ENCODE measurements at regions not wholly inside any gene's neighbourhood (a gene's known extent, or its start where the extent isn't known, plus 50 kb on each side); places are given as distances from the start of the nearest gene placed in this dataset.

DNA sequence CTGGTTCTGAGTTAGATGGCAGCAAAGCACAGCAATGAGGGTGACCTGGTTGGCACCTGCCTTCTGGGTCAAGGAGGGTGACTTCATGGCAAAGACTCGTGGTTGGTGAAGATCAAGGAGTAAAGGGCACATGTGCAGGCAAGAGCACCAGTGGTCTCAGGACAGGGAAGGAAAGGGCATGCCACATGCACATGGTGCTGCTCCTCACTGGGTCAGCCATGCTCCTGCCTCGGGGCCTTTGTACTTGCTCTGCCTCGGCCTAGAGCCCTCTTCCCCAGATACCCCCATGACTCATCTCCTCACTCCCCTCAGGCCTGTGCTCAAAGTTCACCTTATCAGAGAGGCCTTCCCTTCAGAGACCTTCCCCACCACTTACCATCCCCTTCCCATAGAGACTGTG lies 106.7 kb upstream of the KDM7A start:
- ChIA-PET CTCF (no interaction called here), POLR2A (ENCODE audit: unreplicated experiment) (no interaction called here)
- Histone ChIP-seq H3K9me3 (ENCODE audit: low read length) (no peaks in the 10 kb centered on the region), H3K27ac (ENCODE audit: low read length) (no peak overlapping the region), H3K4me2 (ENCODE audit: low read length) (no peak overlapping the region), H3K9me2 (replicated peaks; ENCODE audit: low read length) (no peaks in the 10 kb centered on the region), H3K36me3 (ENCODE audit: low read depth, low read length) (no peaks in the 10 kb centered on the region), H3K79me2 (ENCODE audit: low read length) (no peaks in the 10 kb centered on the region), H4K20me1 (ENCODE audit: low read length) (no peaks in the 10 kb centered on the region), H3K4me3 (ENCODE audit: low read length) (no peak overlapping the region), H3K9ac (ENCODE audit: low read length) (no peak overlapping the region), H3K4me1 (ENCODE audit: insufficient read depth, low read length) (no peaks in the 10 kb centered on the region), H2AFZ (ENCODE audit: low read length) (no peak overlapping the region), H3K27me3 (ENCODE audit: low read length) (no peaks in the 10 kb centered on the region), H3F3A (ENCODE audit: low read length, unreplicated experiment) (no peaks in the 10 kb centered on the region)
- no peak for TF ChIP-seq EZH2phosphoT487 (IDR thresholded peaks at IDR 0.05; ENCODE audit: borderline replicate concordance, low read length)
- TF ChIP-seq EZH2 (IDR thresholded peaks at IDR 0.05; ENCODE audit: low read length, unreplicated experiment) = no peak
- TF ChIP-seq, protein P1, sequence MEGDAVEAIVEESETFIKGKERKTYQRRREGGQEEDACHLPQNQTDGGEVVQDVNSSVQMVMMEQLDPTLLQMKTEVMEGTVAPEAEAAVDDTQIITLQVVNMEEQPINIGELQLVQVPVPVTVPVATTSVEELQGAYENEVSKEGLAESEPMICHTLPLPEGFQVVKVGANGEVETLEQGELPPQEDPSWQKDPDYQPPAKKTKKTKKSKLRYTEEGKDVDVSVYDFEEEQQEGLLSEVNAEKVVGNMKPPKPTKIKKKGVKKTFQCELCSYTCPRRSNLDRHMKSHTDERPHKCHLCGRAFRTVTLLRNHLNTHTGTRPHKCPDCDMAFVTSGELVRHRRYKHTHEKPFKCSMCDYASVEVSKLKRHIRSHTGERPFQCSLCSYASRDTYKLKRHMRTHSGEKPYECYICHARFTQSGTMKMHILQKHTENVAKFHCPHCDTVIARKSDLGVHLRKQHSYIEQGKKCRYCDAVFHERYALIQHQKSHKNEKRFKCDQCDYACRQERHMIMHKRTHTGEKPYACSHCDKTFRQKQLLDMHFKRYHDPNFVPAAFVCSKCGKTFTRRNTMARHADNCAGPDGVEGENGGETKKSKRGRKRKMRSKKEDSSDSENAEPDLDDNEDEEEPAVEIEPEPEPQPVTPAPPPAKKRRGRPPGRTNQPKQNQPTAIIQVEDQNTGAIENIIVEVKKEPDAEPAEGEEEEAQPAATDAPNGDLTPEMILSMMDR (conservative IDR thresholded peaks at IDR 0.05; ENCODE audit: low read depth, low read length) = no peak
- no peak for ATAC-seq
- DNase-seq = no peak
- BruUV-seq (replicated peaks) = no TSS peak
- intact Hi-C loops (cut with micrococcal nuclease) = no loop called here

GRCh38 chr7:140281960-140282359 lies 105.2 kb upstream of the KDM7A start:
- ATAC-seq (no peak), DNase-seq (no peak)
- TF ChIP-seq, protein P1 (conservative IDR thresholded peaks at IDR 0.05; ENCODE audit: low read depth, low read length) = no peak
- TF ChIP-seq EZH2 (IDR thresholded peaks at IDR 0.05; ENCODE audit: low read length, unreplicated experiment) (no peak), EZH2phosphoT487 (IDR thresholded peaks at IDR 0.05; ENCODE audit: borderline replicate concordance, low read length) (no peak)
- ChIA-PET CTCF (no interaction called here), POLR2A (ENCODE audit: unreplicated experiment) (interaction anchor here (0.7 kb wide), 1 partner anchor 113 kb away, joined by 4 read pairs; no protein-coding TSS in a partner anchor)
- H3K4me1 ChIP-seq (ENCODE audit: insufficient read depth, low read length) = no peaks in the 10 kb centered on the region
- H3F3A ChIP-seq (ENCODE audit: low read length, unreplicated experiment) = no peaks in the 10 kb centered on the region
- no peaks in the 10 kb centered on the region for H3K36me3 ChIP-seq (ENCODE audit: low read depth, low read length)
- H3K4me3 ChIP-seq (ENCODE audit: low read length) = no peak overlapping the region
- H3K9me2 ChIP-seq (replicated peaks; ENCODE audit: low read length) = no peaks in the 10 kb centered on the region
- no peaks in the 10 kb centered on the region for H3K79me2 ChIP-seq (ENCODE audit: low read length)
- H3K4me2 ChIP-seq (ENCODE audit: low read length) = no peak overlapping the region
- no TSS peak for BruUV-seq (replicated peaks)
- H3K27me3 ChIP-seq (ENCODE audit: low read length) = no peaks in the 10 kb centered on the region
- no peak overlapping the region for H2AFZ ChIP-seq (ENCODE audit: low read length)
- H3K9ac ChIP-seq (ENCODE audit: low read length) = no peak overlapping the region
- intact Hi-C loops (cut with micrococcal nuclease) = no loop called here
- H3K9me3 ChIP-seq (ENCODE audit: low read length) = no peaks in the 10 kb centered on the region
- no peak overlapping the region for H3K27ac ChIP-seq (ENCODE audit: low read length)
- H4K20me1 ChIP-seq (ENCODE audit: low read length) = no peaks in the 10 kb centered on the region

GRCh38 chr7:140281255-140281654 lies 104.5 kb upstream of the KDM7A start:
- Histone ChIP-seq H3K9me3 (ENCODE audit: low read length) (no peaks in the 10 kb centered on the region), H3K4me2 (ENCODE audit: low read length) (no peak overlapping the region), H2AFZ (ENCODE audit: low read length) (no peak overlapping the region), H3K4me3 (ENCODE audit: low read length) (no peak overlapping the region), H3K27me3 (ENCODE audit: low read length) (no peaks in the 10 kb centered on the region), H3F3A (ENCODE audit: low read length, unreplicated experiment) (no peaks in the 10 kb centered on the region), H3K4me1 (ENCODE audit: insufficient read depth, low read length) (no peaks in the 10 kb centered on the region), H3K27ac (ENCODE audit: low read length) (no peak overlapping the region), H4K20me1 (ENCODE audit: low read length) (no peaks in the 10 kb centered on the region), H3K36me3 (ENCODE audit: low read depth, low read length) (no peaks in the 10 kb centered on the region), H3K79me2 (ENCODE audit: low read length) (no peaks in the 10 kb centered on the region), H3K9ac (ENCODE audit: low read length) (no peak overlapping the region), H3K9me2 (replicated peaks; ENCODE audit: low read length) (no peaks in the 10 kb centered on the region)
- intact Hi-C loops (cut with micrococcal nuclease) = no loop called here
- TF ChIP-seq EZH2phosphoT487 (IDR thresholded peaks at IDR 0.05; ENCODE audit: borderline replicate concordance, low read length) (no peak), EZH2 (IDR thresholded peaks at IDR 0.05; ENCODE audit: low read length, unreplicated experiment) (no peak)
- TF ChIP-seq, protein P1 (conservative IDR thresholded peaks at IDR 0.05; ENCODE audit: low read depth, low read length) = no peak
- no TSS peak for BruUV-seq (replicated peaks)
- POLR2A ChIA-PET (ENCODE audit: unreplicated experiment) = interaction anchor here (0.7 kb wide), 1 partner anchor 114 kb away, joined by 4 read pairs; no protein-coding TSS in a partner anchor
- ATAC-seq = no peak
- no peak for DNase-seq
- CTCF ChIA-PET = no interaction called here
